IMR-90 (cell line): ENCODE measurements at regions not wholly inside any gene's neighbourhood (a gene's known extent, or its start where the extent isn't known, plus 50 kb on each side); places are given as distances from the start of the nearest gene placed in this dataset.

Experiments
- ATAC-seq: fragments of 200-7000 bp; cut with Tn5 transposase; 2 replicates; pipeline ENCODE4 v1.9.1; 2020; ENCODE audit warnings: low read depth, mild to moderate bottlenecking, moderate library complexity
- BruUV-seq: library from RNA; stranded (reverse); fragments of 400-500 nt; replicated peaks from 2 replicates; lab custom pipeline; 2021; lab: Mats Ljungman, UMichigan
- CTCF ChIA-PET: fragments of 300-600 bp; formaldehyde crosslinking; extraction: SDS; loops from one replicate; lab custom pipeline; 2021; ENCODE audit warnings: antibody characterized with exemption; lab: Yijun Ruan, JAX
- POLR2A ChIA-PET: fragments of 300-600 bp; sonication (Branson Sonifier 250); formaldehyde crosslinking; loops from one replicate; lab custom pipeline; 2022; ENCODE audit warnings: antibody characterized with exemption; ENCODE audit not compliant: unreplicated experiment; lab: Charles Lee
- DNase-seq: peaks from one replicate; pipeline ENCODE4 v3.0.0; 2013
- H2AFZ ChIP-seq: replicated peaks from 2 replicates; pipeline ENCODE3; 2013; ENCODE audit warnings: low read length, mild to moderate bottlenecking; ENCODE audit not compliant: poor library complexity
- H2AK5ac ChIP-seq: 2 replicates; pipeline ENCODE4 v1.6.1; 2013; ENCODE audit warnings: low read depth, low read length, inconsistent platforms
- H2AK9ac ChIP-seq: replicated peaks from 2 replicates; pipeline ENCODE3; 2013; ENCODE audit warnings: mild to moderate bottlenecking, low read depth, low read length, moderate library complexity; ENCODE audit not compliant: poor library complexity
- H2BK120ac ChIP-seq: 2 replicates; pipeline ENCODE4 v1.6.1; 2013; ENCODE audit warnings: low read depth, low read length, inconsistent platforms
- H2BK15ac ChIP-seq: 3 replicates; pipeline ENCODE4 v1.6.1; 2013; ENCODE audit warnings: low read depth, low read length, inconsistent platforms
- H2BK20ac ChIP-seq: 2 replicates; pipeline ENCODE4 v1.6.1; 2013; ENCODE audit warnings: low read depth, mild to moderate bottlenecking, inconsistent platforms, low read length, moderate library complexity
- H2BK5ac ChIP-seq: 2 replicates; pipeline ENCODE4 v1.6.1; 2013; ENCODE audit warnings: mild to moderate bottlenecking, low read depth, low read length, inconsistent platforms; ENCODE audit not compliant: poor library complexity, severe bottlenecking
- H3K14ac ChIP-seq: replicated peaks from 2 replicates; pipeline ENCODE4 v1.6.1; 2013; ENCODE audit warnings: low read depth, low read length, inconsistent platforms
- H3K18ac ChIP-seq: 2 replicates; pipeline ENCODE4 v1.6.1; 2013; ENCODE audit warnings: low read depth, low read length, control low read depth
- H3K23ac ChIP-seq: 2 replicates; pipeline ENCODE4 v1.6.1; 2013; ENCODE audit warnings: low read depth, low read length, inconsistent platforms
- H3K27ac ChIP-seq: 2 replicates; pipeline ENCODE4 v1.5.1; 2013; ENCODE audit warnings: mild to moderate bottlenecking, control low read depth, low read length; ENCODE audit not compliant: insufficient read depth
- H3K27me3 ChIP-seq: 2 replicates; pipeline ENCODE4 v1.6.1; 2013; ENCODE audit warnings: low read length; ENCODE audit not compliant: control insufficient read depth, insufficient read depth
- H3K36me3 ChIP-seq: 2 replicates; pipeline ENCODE4 v1.6.1; 2013; ENCODE audit warnings: low read length, mixed read lengths; ENCODE audit not compliant: control insufficient read depth, insufficient read depth
- H3K4ac ChIP-seq: 2 replicates; pipeline ENCODE4 v1.6.1; 2013; ENCODE audit warnings: low read depth, low read length, inconsistent platforms
- H3K4me1 ChIP-seq: 2 replicates; pipeline ENCODE4 v1.6.1; 2013; ENCODE audit warnings: low read length, mixed read lengths; ENCODE audit not compliant: control insufficient read depth, insufficient read depth
- H3K4me2 ChIP-seq: 2 replicates; pipeline ENCODE4 v1.6.1; 2013; ENCODE audit warnings: low read depth, mild to moderate bottlenecking, control low read depth, low read length, moderate library complexity
- H3K4me3 ChIP-seq: 2 replicates; pipeline ENCODE4 v1.5.1; 2013; ENCODE audit warnings: low read depth, mild to moderate bottlenecking, control low read depth, low read length, moderate library complexity; ENCODE audit not compliant: insufficient read depth
- H3K56ac ChIP-seq: 2 replicates; pipeline ENCODE4 v1.6.1; 2013; ENCODE audit warnings: low read length, inconsistent platforms; ENCODE audit not compliant: insufficient read depth; ENCODE audit errors: extremely low read depth
- H3K79me1 ChIP-seq, 2 experiments: 2 replicates each; pipeline ENCODE4 v1.6.1; 2013; ENCODE audit warnings: low read length in 2 of 2, inconsistent platforms in 1 of 2, low read depth in 1 of 2
- H3K9ac ChIP-seq: 2 replicates; pipeline ENCODE4 v1.6.1; 2013; ENCODE audit warnings: low read depth, low read length, control low read depth
- H3K9me1 ChIP-seq: 2 replicates; pipeline ENCODE4 v1.6.1; 2013; ENCODE audit warnings: low read length, inconsistent platforms; ENCODE audit not compliant: insufficient read depth
- H3K9me3 ChIP-seq: 2 replicates; pipeline ENCODE4 v1.6.1; 2013; ENCODE audit warnings: low read length; ENCODE audit not compliant: control insufficient read depth, insufficient read depth
- H4K20me1 ChIP-seq: 2 replicates; pipeline ENCODE4 v1.6.1; 2013; ENCODE audit warnings: low read length, inconsistent platforms; ENCODE audit not compliant: insufficient read depth
- H4K5ac ChIP-seq: 2 replicates; pipeline ENCODE4 v1.6.1; 2013; ENCODE audit warnings: mild to moderate bottlenecking, low read depth, low read length, control low read depth
- H4K8ac ChIP-seq, 2 experiments: 2 replicates each; pipeline ENCODE4 v1.6.1; 2013; ENCODE audit warnings: low read depth in 2 of 2, low read length in 2 of 2, control low read depth in 1 of 2, inconsistent platforms in 1 of 2
- H4K91ac ChIP-seq: 2 replicates; pipeline ENCODE4 v1.6.1; 2013; ENCODE audit warnings: low read depth, low read length, inconsistent platforms; ENCODE audit not compliant: insufficient read depth
- CEBPB ChIP-seq: IDR thresholded peaks from 2 replicates; pipeline ENCODE4 v1.6.1; 2012; ENCODE audit warnings: low read depth, low read length, improper control_type of control experiment
- MAFK ChIP-seq: IDR thresholded peaks from 2 replicates; pipeline ENCODE4 v1.6.1; 2012; ENCODE audit warnings: low read depth, low read length, improper control_type of control experiment
- WGBS, 2 experiments: methylation state at CpG; one replicate each; pipeline versions ENCODE4 v1.1.5 to v1.1.7; 2013; ENCODE audit warnings: missing lambda C conversion rate in 2 of 2; ENCODE audit not compliant: insufficient read length in 1 of 2; ENCODE audit errors: extremely low coverage in 2 of 2; 5-methylcytosine and 5-hydroxymethylcytosine counted together
- dilution Hi-C: fragments of 300-500 bp; cut with HindIII; formaldehyde crosslinking; loops from one replicate; pipeline ENCODE4 v1.14.3; 2018; ENCODE audit warnings: low sequenced_read_pairs; ENCODE audit not compliant: unreplicated experiment
- in situ Hi-C: fragments of 300-500 bp; cut with MboI; formaldehyde crosslinking; loops from 3 replicates; pipeline ENCODE4 v1.14.3; 2019; ENCODE audit warnings: low sequenced_read_pairs, inconsistent platforms, mixed read lengths
- intact Hi-C: fragments of 100-400 bp; cut with micrococcal nuclease; formaldehyde crosslinking; loops from 2 replicates; pipeline ENCODE4 v1.10.0; 2022

GRCh38 chr5:56588131-56588487 lies 227.2 kb upstream of the MAP3K1 start:
- Histone ChIP-seq H2BK15ac (no peak overlapping the region), H3K9me1 (peaks cover 5% of the 10 kb centered on the region), H3K4me2 (no peak overlapping the region), H2AFZ (no peak overlapping the region), H3K4me1 (peaks cover 5% of the 10 kb centered on the region), H2AK9ac (no peak overlapping the region), H4K8ac (no peak overlapping the region), H2BK5ac (no peak overlapping the region), H4K5ac (no peak overlapping the region), H3K14ac (no peak overlapping the region), H4K91ac (no peak overlapping the region), H3K36me3 (no peaks in the 10 kb centered on the region), H4K20me1 (no peaks in the 10 kb centered on the region), H3K4me3 (no peak overlapping the region), H3K27me3 (peaks cover 6% of the 10 kb centered on the region), H3K9ac (no peak overlapping the region), H3K18ac (no peak overlapping the region), H3K56ac (no peak overlapping the region), H2BK120ac (no peak overlapping the region), H2BK20ac (no peak overlapping the region), H2AK5ac (no peak overlapping the region), H3K23ac (no peak overlapping the region), H3K27ac (no peak overlapping the region), H3K4ac (no peak overlapping the region), H3K79me1 (no peaks in the 10 kb centered on the region), H3K9me3 (no peaks in the 10 kb centered on the region; the same call in 1 of the 2 replicates)
- CTCF ChIA-PET, result no interaction called here
- dilution Hi-C loops (no loop called here), intact Hi-C loops (no loop called here), in situ Hi-C loops (no loop called here)
- ATAC-seq (no peak), DNase-seq (no peak)
- POLR2A ChIA-PET, result no interaction called here
- TF ChIP-seq CEBPB (peak; percentile 58), MAFK (no peak)
- no TSS peak for BruUV-seq
- WGBS, 2 experiments, result 83% methylated on average over 1 of the region's 2 CpGs; no CpG with 5 or more reads in 1 of the 2 experiments
